Adipocyte (in vitro differentiated cells): ENCODE measurements at regions not wholly inside any gene's neighbourhood (a gene's known extent, or its start where the extent isn't known, plus 50 kb on each side); places are given as distances from the start of the nearest gene placed in this dataset.
"Not testable (repeated sequence)": the region's sequence is repeated elsewhere in the genome, so short reads cannot be mapped to it uniquely, and the experiment has no call there.

Experiments used
- DNase-seq: peaks from one replicate; pipeline ENCODE4 v3.0.0-alpha.2; 2015; ENCODE audit warnings: low read depth
- H3K27me3 ChIP-seq: replicated peaks from 2 replicates; pipeline ENCODE4 v1.7.0; 2013; ENCODE audit warnings: mild to moderate bottlenecking, low read length, moderate library complexity; ENCODE audit not compliant: control insufficient read depth, insufficient read depth
- H3K36me3 ChIP-seq: 2 replicates; pipeline ENCODE4 v1.7.0; 2013; ENCODE audit warnings: low read length, mild to moderate bottlenecking, moderate library complexity; ENCODE audit not compliant: control insufficient read depth, insufficient read depth, severe bottlenecking
- H3K4me1 ChIP-seq: 2 replicates; pipeline ENCODE4 v1.7.0; 2013; ENCODE audit warnings: mild to moderate bottlenecking, low read length, moderate library complexity; ENCODE audit not compliant: control insufficient read depth, insufficient read depth
- H3K4me3 ChIP-seq: 2 replicates; pipeline ENCODE4 v1.7.0; 2013; ENCODE audit warnings: mild to moderate bottlenecking, low read length, moderate library complexity
- H3K9ac ChIP-seq: 2 replicates; pipeline ENCODE4 v1.7.0; 2013; ENCODE audit warnings: mild to moderate bottlenecking, low read length, moderate library complexity
- H3K9me3 ChIP-seq: 2 replicates; pipeline ENCODE4 v1.7.0; 2013; ENCODE audit warnings: mild to moderate bottlenecking, low read length, moderate library complexity; ENCODE audit not compliant: control insufficient read depth

DNA sequence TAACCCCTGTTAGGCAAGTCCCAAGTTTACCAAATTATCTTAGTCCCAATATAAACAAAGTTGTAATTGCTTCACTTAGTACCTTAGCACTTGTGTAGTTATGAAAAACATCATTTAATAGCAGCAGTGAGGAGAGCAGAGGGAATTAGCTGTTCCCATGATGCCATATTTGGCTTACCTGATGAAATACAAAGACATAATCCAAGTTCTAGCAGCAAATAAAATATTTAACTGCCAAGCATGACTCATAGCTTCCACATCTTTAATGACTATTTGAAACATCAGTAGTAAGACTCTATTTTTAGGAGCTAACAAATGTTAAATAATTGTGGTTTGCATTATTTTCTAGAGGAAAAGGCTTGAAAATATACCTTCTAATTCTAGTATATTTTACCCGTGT lies 94.0 kb upstream of the MCHR2 start:
- no peaks in the 10 kb centered on the region for H3K36me3 ChIP-seq
- DNase-seq: peak; percentile 80
- H3K9me3 ChIP-seq: no peaks in the 10 kb centered on the region
- H3K9ac ChIP-seq: no peak overlapping the region
- H3K4me3 ChIP-seq: no peak overlapping the region
- no peaks in the 10 kb centered on the region for H3K27me3 ChIP-seq
- H3K4me1 ChIP-seq: peaks cover 27% of the 10 kb centered on the region

- no peaks in the 10 kb centered on the region for H3K27me3 ChIP-seq
- H3K4me3 ChIP-seq: no peak overlapping the region
- H3K9me3 ChIP-seq: no peaks in the 10 kb centered on the region
- no peaks in the 10 kb centered on the region for H3K36me3 ChIP-seq
- H3K9ac ChIP-seq: peak overlapping the region; percentile 10
- DNase-seq: no peak
- peaks cover 27% of the 10 kb centered on the region for H3K4me1 ChIP-seq
Observed at GRCh38 chr6:100084991-100085364, 91.0 kb upstream of the MCHR2 start.

GRCh38 chr6:100084316-100084990 lies 90.4 kb upstream of the MCHR2 start:
- Histone ChIP-seq H3K27me3 (no peaks in the 10 kb centered on the region), H3K4me3 (no peak overlapping the region), H3K4me1 (peaks cover 27% of the 10 kb centered on the region), H3K36me3 (no peaks in the 10 kb centered on the region), H3K9me3 (no peaks in the 10 kb centered on the region), H3K9ac (peak overlapping the region; percentile 10)
- DNase-seq: peak; percentile 70

DNA sequence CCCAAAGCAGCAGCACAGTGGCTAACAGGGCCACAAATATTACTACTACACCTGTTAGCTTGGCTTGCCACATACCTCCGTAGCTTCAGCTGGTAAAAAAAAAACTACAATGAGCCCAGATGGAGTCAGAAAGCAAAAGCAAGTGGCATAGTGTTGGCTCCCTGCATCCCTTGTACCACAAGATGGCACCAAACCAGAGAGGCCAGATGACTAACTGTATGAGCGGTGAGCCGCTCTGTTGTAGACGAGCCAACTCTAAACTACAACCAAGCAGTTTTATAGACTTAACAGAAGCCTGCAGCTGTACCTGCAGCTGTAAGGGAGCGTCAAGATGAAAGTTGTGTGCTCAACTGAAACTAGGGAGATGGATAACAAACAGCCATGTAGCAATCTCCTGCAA lies 84.5 kb upstream of the MCHR2 start:
- Histone ChIP-seq H3K27me3 (no peaks in the 10 kb centered on the region), H3K9me3 (no peaks in the 10 kb centered on the region), H3K9ac (no peak overlapping the region), H3K36me3 (no peaks in the 10 kb centered on the region), H3K4me1 (no peaks in the 10 kb centered on the region), H3K4me3 (no peak overlapping the region)
- DNase-seq: no peak

GRCh38 chr6:100065348-100065747 lies 71.3 kb upstream of the MCHR2 start:
- Histone ChIP-seq H3K9me3 (peaks cover 15% of the 10 kb centered on the region), H3K27me3 (no peaks in the 10 kb centered on the region), H3K4me1 (no peaks in the 10 kb centered on the region), H3K9ac (no peak overlapping the region), H3K36me3 (no peaks in the 10 kb centered on the region), H3K4me3 (no peak overlapping the region)
- DNase-seq: no peak

GRCh38 chr6:100062621-100063020 lies 68.6 kb upstream of the MCHR2 start:
- Histone ChIP-seq H3K4me1 (no peaks in the 10 kb centered on the region), H3K36me3 (no peaks in the 10 kb centered on the region), H3K9ac (no peak overlapping the region), H3K9me3 (no peaks in the 10 kb centered on the region), H3K4me3 (no peak overlapping the region), H3K27me3 (no peaks in the 10 kb centered on the region)
- no peak for DNase-seq

DNA sequence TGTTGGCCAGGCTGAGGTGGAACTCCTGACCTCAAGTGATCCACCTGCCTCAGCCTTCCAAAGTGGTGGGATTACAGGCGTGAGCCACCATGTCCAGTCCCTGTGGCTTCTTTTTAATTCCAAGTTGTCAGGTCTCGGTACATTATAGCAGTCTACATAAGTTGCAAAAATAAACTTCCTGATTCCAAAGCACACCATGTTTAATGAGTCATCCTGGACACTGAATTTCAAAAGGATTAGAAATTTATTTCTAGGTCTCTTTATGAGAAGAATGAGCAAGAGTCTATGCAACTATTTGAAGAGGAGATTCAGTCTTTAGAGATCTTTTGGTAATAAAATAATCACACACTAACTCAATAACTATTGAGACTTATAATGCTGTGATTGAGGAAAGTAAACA lies 63.9 kb upstream of the MCHR2 start:
- Histone ChIP-seq H3K9me3 (no peaks in the 10 kb centered on the region), H3K9ac (no peak overlapping the region), H3K27me3 (no peaks in the 10 kb centered on the region), H3K36me3 (no peaks in the 10 kb centered on the region), H3K4me1 (no peaks in the 10 kb centered on the region), H3K4me3 (no peak overlapping the region)
- DNase-seq: peak; percentile 18

DNA sequence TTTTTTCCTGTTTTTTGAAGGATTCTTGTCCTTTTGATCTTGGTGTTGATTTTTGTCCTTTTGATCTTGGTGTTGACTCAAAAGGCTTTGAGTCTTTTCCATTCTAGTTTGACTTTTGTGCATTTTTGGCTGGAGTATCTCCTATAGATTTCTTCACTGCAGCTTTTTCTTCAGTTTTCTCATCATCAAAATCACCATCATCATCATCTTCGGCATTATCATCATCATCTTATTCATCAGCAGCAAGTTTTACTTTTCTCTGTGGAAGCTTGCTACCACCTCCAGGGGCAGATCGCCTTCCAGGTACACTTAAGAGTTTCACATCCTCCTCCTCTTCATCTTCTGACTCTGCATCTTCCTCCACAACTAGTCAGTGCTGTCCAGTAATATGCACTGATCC lies 56.5 kb upstream of the MCHR2 start:
- H3K4me1 ChIP-seq: no peaks in the 10 kb centered on the region
- H3K4me3 ChIP-seq: no peak overlapping the region
- no peak overlapping the region for H3K9ac ChIP-seq
- DNase-seq: no peak
- H3K27me3 ChIP-seq: no peaks in the 10 kb centered on the region
- no peaks in the 10 kb centered on the region for H3K9me3 ChIP-seq
- H3K36me3 ChIP-seq: no peaks in the 10 kb centered on the region

DNA sequence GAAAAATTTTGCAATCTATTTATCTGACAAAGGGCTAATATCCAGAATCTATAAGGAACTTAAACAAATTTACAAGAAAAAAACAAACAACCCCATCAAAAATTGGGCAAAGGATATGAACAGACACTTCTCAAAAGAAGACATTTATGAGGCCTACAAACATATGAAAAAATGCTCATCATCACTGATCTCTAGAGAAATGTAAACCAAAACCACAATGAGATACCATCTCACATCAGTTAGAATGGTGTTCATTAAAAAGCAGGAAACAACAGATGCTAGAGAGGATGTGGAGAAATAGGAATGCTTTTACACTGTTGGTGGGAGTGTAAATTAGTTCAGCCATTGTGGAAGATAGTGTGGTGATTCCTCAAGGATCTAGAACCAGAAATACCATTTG lies 49.9 kb upstream of the MCHR2 start:
- H3K9me3 ChIP-seq, DNase-seq, H3K36me3 ChIP-seq, H3K9ac ChIP-seq, H3K4me3 ChIP-seq, H3K4me1 ChIP-seq, H3K27me3 ChIP-seq: not testable (repeated sequence)
